PFSK-1 (cell line): ENCODE measurements at regions not wholly inside any gene's neighbourhood (a gene's known extent, or its start where the extent isn't known, plus 50 kb on each side); places are given as distances from the start of the nearest gene placed in this dataset.

Experiments
- POLR2AphosphoS5 ChIP-seq: IDR thresholded peaks from 2 replicates; pipeline ENCODE4 v1.6.1; 2012; ENCODE audit warnings: low read depth, mild to moderate bottlenecking, control low read depth, low read length, moderate library complexity
- SIN3A ChIP-seq: IDR thresholded peaks from 2 replicates; pipeline ENCODE4 v1.6.1; 2012; ENCODE audit warnings: mild to moderate bottlenecking, low read length, moderate library complexity, borderline replicate concordance; ENCODE audit not compliant: insufficient read depth
- TAF1 ChIP-seq: IDR thresholded peaks from 2 replicates; pipeline ENCODE4 v1.6.1; 2012; ENCODE audit warnings: low read length, control low read depth, borderline replicate concordance; ENCODE audit not compliant: insufficient read depth
- TF ChIP-seq, protein P1 (sequence below), 2 experiments: IDR thresholded peaks; 2 replicates each; pipeline versions ENCODE4 v1.6.1 to v1.8.0; 2011 to 2012; ENCODE audit warnings: low read depth in 2 of 2, low read length in 2 of 2, control low read depth in 1 of 2, inconsistent platforms in 1 of 2, mild to moderate bottlenecking in 1 of 2, moderate library complexity in 1 of 2; ENCODE audit not compliant: insufficient read depth in 1 of 2

DNA sequence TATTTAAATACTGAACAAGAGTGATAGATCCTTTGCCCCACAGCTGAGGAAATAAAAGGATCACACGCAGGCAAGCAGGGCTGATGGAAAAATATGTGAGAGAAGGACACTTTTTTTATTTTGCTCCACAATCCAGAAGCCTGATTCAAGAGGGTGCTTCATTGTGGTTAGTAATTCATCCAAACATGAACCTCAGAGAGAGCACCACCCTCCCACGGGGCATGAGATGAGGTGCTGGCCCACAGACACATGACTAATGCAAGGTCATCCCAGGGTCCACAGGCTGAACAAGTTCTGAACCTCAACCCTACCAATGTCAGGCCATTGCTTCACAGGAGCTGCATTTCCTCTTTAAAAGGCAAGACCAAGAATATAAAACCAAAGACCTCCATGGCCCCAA is 239.6 kb downstream of the MREG start:
- TF ChIP-seq POLR2AphosphoS5 (no peak), TAF1 (no peak), SIN3A (no peak)
- TF ChIP-seq, protein P1, sequence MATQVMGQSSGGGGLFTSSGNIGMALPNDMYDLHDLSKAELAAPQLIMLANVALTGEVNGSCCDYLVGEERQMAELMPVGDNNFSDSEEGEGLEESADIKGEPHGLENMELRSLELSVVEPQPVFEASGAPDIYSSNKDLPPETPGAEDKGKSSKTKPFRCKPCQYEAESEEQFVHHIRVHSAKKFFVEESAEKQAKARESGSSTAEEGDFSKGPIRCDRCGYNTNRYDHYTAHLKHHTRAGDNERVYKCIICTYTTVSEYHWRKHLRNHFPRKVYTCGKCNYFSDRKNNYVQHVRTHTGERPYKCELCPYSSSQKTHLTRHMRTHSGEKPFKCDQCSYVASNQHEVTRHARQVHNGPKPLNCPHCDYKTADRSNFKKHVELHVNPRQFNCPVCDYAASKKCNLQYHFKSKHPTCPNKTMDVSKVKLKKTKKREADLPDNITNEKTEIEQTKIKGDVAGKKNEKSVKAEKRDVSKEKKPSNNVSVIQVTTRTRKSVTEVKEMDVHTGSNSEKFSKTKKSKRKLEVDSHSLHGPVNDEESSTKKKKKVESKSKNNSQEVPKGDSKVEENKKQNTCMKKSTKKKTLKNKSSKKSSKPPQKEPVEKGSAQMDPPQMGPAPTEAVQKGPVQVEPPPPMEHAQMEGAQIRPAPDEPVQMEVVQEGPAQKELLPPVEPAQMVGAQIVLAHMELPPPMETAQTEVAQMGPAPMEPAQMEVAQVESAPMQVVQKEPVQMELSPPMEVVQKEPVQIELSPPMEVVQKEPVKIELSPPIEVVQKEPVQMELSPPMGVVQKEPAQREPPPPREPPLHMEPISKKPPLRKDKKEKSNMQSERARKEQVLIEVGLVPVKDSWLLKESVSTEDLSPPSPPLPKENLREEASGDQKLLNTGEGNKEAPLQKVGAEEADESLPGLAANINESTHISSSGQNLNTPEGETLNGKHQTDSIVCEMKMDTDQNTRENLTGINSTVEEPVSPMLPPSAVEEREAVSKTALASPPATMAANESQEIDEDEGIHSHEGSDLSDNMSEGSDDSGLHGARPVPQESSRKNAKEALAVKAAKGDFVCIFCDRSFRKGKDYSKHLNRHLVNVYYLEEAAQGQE (IDR thresholded peaks at IDR 0.05; ENCODE audit: insufficient read depth in 1 of 2, low read depth in 2 of 2, low read length in 2 of 2), result no peak
